GM18867 (cell line): ENCODE measurements at regions not wholly inside any gene's neighbourhood (a gene's known extent, or its start where the extent isn't known, plus 50 kb on each side); places are given as distances from the start of the nearest gene placed in this dataset.

Source experiments
- ATAC-seq: cut with Tn5 transposase; IDR thresholded peaks from one replicate; pipeline ENCODE4 v1.9.1; 2021; ENCODE audit warnings: mild to moderate bottlenecking, moderate library complexity; ENCODE audit not compliant: unreplicated experiment

DNA sequence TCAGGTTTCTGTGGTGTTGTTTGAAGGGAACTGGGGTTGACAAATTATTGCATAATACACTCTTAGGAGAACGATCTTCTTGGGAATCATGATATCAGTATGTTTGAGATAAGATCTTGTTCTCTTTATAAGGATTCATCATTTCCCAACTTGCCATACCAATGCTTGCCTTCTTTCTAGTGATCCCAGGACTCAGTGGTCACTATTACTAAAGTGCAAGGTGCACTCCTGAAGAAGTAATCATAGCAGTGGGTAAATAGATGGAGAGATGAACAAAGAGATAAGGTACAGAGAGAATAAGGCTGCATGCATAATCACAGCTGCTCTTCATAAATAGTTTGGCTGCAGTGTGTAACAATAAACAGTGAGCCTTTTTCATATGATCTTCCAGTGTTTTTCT is 404.0 kb downstream of the DOK5 start:
- no peak for ATAC-seq

DNA sequence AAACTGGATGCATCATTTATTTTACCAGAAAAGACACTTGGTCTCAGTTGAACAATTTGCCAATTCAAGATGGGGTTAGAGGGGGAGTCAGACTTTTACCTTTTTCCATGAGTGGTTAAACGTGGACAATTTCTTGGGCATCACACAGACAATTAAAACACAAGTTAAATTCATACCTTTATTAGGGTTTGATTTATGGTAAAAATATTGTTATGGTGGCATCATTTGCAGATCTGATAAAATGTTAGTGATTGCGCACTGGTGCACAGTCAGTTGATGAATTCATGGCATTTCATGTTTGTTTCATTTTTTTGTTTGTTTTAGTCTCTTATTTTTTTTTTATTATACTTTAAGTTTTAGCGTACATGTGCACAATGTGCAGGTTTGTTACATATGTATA is 399.9 kb downstream of the DOK5 start:
- no peak for ATAC-seq

DNA sequence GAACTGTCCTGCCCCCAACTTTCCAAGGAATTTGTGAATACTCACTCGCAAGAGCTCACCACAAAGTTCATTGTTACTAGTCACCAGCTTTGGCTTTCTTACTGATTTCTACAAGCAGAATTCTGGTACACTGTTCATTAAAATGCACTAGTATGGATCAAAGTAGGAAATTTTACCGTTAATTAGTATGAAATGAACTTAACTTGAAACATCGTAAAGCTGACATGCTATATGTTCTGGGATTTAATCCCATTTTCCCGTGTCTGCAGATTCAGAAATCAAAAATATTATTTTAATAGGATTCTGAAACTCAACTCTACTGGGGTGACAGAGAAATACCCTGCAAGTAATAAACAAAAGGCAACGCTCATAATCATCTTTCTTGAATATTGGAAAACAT is 399.3 kb downstream of the DOK5 start:
- ATAC-seq: no peak

DNA sequence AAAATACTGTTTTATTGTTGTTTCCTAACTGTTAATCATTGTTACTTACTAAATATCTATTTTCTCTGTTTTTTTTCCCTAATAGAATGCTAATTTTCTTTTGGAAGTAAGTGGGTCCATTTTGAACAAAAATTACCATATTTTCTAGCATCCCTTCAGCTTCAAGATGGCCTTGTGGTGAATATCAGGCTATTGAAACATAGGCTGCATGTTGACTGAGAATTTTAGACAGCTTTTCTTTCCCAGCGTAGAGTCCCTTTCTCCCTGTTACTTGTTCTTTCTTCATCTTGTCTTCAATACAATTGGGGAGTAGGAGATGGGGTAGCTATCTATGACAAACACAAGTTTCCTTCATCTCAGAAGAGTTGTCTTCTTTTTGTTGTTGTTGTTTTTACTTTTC is 397.0 kb downstream of the DOK5 start:
- no peak for ATAC-seq

DNA sequence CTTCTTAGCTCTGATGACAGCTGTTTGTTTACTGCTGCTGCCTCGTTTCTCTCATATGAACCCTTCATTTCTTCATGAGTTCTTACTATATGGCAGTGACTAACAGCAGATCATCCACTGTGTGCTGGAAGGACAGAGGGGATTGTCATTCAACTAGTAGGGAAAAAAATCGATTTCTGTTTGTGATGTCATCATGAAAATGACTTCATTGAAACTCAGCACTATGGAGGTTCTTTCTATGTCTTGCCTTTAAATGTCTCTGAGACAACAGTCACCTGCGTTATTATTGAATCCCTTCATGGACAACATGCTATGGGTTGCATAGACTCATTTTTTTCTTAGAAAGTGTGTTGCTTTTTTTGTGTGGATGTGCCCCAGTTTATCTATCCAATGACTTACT is 394.4 kb downstream of the DOK5 start:
- no peak for ATAC-seq

DNA sequence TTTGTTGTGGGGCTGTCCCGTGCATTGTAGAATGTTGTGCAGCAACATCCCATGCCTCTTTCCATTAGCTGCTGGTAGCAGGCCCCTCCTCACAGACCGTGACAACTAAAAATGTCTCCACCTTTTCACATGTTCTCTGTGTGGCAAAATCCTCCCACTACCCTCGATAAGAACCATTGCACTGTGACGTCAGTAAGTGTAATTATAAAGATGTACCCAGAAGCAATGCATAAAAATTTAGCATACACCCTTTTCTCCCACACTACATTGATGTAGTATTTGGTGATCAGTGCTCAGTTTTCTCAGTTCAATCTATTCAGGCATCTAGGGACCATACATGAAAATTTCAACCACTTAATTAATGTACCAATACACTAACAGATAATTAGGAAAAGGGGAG is 389.9 kb downstream of the DOK5 start:
- no peak for ATAC-seq

DNA sequence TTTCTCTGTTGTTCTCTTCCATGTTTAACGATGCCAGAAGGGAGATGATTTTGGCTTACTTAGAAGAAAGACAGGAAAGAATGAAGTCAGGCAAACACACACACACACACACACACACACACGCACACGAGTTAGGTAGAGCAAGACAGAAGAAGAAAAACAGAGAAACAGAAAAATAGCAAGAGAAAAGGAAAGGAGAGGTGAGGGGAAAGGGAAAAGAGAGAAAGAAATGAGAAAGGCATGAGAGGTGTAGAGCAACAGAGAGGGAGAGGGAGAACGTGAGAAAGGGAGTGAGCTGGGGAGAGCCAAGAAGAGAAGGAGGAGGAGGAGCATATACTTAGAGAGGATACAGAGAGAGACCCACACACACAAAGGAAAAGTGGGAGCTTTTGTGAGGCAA is 385.3 kb downstream of the DOK5 start:
- no peak for ATAC-seq

DNA sequence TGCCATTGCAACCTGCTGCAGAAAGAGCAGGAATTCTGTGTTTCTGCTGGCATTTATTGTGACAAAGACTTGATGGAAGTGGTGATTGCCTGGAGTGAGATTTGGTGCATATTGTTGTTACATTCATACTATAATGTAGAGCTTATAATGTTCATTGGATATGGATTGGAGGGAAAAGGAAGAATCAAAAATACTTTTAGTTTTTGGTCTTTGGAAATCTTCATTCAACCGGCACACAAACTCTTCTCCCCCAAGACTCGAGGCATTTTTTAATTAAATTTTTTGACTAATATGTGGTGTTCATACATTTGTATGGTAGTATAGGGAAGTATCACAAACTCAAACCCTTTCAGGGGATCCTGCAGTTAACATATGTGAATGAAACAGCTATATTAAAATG is 380.8 kb downstream of the DOK5 start:
- ATAC-seq: no peak

DNA sequence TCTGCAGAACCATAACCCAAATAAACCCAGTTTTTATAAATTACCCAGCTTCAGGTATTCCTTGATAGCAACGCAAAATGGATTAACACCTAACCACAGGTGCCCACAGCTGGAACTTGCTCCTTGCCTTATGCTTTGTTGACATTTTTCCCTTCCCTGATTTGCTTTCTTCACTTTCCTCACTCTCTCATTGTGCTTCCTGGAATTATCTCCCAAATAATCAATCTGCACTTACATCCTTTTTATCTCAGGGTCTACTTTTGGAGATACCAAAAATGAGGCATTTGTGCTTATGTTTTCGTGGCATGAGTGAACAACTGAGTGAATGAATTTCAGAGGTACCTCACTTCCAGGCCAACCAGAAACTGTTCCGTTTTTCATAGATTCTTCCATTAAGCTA is 374.3 kb downstream of the DOK5 start:
- ATAC-seq: no peak

DNA sequence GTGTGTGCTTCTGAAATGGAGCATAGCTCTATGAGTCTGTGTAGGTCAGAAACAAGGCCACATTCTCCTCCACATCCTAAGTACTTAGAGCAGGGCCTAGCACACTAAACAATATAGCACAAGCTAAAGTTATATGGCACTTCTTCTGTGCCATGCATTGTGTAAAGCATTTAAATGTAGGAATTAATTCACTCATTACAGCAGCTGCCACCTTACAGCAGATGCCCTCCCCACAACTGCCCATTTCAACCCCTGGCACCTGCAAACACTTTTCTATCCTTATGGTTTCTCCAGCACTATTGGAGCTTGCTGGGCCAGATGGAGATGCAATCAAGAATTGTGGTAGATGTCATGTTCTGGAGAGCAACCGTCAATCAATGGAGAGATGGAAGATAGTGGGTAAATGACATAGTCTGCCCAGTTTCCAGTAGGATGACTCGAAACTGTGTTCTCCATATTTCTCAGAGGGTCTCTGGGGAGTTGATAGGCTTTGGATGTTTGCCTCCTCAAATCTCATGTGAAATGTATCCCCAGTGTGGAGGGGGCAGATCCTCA is 373.7 kb downstream of the DOK5 start:
- ATAC-seq: no peak

DNA sequence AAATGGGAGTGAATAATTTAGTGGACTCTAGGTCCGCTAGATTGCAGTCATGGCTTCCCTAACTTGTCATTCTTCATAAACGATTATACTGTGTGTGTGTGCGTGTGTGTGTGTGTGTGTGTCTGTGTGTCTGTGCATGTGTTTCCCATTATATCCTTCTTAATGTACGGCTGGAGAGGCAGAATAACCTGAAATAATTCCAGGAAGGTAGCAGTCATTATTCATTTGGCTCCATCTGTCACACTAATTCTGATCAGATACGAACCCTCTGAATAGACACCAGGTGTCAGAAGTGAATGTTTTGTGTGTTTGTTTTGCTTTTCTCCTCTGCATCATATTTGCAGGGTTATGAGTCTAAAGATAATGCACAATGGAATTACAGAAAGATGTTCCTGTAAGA is 372.9 kb downstream of the DOK5 start:
- no peak for ATAC-seq

DNA sequence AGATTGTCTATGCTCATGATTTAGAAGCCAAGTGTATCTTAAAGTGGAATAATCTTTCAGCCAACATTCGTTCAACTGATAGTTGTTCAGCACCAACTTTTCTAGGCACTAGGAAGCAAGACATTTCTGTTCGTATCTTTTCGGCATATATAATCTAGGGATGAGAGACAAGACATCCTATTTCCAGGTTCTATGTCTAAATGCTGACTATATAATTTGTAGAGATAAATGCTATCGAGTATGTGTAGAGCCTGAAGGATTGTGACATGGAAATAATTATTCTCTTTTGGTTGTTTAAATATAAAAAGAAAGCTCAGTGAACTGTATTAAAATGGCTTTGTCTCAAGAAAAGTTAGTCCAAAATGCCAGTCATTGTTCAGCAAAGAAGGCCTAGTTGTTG is 371.6 kb downstream of the DOK5 start:
- no peak for ATAC-seq

DNA sequence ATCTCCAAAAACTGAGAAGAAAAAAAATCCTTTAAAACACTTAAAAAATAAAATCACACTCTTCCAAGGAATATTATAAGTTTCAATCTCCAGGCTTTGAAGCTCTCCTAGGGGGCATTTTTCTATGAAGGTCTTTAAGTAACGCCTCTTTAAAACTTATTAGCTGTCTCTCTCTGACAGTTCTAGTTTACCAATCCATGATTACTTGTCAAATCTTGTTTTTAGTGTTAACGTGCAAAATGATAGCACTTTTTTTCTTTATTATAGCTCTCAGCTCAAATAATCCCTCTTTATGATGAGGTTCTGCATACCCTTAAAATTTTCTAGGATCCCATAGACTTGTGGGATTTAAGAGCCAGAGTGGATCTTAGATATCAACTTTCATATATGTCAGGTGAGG is 369.0 kb downstream of the DOK5 start:
- ATAC-seq: no peak

DNA sequence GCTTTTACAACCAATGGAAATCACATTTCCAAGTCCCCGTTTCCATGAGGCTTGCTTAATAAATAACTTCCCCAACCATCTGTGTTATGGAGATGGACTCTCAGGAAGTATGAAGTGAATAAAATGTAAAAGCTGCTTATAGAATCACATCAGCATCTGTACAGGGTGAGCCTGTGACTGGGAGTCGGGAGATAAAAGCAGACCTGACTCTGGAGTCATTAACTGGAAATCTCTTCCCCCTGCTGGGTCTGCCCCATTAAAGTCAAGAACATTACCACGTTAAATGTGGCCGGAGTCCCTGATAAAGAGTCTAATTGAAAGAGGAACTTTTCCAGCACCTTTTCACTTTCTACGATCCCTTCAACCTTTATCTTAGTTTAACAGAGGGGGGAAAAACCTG is 368.5 kb downstream of the DOK5 start:
- ATAC-seq: no peak

DNA sequence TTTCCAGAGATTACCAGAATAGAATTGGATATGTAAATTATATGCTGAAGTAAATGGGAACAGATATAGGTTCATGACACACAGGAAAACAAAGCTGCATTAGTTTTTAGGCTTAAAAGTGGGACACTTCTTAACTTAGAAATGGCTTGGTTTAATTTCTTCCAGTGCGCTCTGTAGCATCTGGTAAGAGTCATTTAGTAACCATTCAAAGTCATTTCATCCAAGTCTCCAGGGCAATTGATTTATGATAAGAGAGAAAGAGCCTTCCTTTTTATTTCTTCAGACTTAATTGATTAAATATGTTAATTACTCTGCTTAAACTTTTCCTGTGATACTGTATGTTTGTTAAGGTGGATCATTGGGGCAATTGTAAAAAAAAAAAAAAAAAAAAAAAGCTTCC is 368.0 kb downstream of the DOK5 start:
- ATAC-seq: no peak

DNA sequence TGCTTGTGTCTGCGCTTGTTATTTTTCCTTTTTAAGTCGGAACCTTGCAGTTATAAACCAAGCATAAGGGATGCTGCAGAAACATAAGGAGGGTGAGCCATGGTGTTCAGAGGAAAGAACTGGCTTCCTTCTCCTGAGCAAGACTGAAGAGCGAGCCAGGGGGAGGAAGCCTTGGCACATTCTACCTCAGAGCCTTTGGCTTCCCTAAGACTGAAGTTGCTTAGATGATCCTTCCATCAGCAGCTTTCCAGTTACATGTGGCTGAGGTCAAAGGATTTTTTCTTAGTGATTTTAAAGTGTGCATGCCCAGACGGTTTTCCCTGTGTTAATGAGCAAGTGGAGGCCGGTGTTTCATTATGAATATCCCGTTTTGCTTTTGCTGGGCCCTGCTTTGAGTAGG is 363.8 kb downstream of the DOK5 start:
- ATAC-seq: no peak

DNA sequence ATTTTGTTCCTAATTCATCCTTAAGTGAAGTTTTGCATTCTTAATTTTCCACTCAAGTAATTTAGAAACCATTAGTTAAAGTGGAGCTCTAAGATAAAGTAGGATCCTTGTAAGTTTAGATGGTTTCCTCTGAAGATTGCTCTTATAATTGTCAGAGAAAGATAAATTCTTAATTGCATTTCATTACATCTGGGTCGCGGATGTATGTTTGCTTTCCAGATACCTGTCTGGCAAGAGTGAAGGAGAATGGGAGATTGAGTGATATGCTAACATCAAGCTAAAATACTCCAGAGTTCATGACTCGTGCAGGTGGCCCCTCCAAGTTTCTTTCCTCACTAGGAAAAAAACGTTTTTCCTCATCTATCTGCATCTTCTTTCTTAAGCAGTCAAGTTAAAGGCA is 361.8 kb downstream of the DOK5 start:
- no peak for ATAC-seq

DNA sequence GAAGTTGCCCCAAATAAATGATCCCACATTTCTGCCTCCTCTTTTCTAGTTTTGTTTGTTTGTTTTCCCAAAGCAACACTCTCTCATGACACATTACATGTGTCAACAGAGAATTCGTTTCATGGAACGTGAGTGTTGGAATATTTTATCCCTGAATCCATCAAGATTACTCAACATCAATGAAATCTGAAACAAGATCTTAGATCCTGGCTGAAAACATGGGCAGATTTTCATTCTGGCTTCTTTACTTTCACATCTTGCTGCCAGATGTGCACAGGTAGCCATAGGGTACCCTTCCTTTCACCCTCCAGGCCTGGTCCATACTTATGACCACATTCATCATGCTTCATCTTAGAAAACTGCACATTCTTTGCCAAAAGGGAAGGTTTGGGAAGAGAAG is 347.0 kb downstream of the DOK5 start:
- ATAC-seq: no peak

DNA sequence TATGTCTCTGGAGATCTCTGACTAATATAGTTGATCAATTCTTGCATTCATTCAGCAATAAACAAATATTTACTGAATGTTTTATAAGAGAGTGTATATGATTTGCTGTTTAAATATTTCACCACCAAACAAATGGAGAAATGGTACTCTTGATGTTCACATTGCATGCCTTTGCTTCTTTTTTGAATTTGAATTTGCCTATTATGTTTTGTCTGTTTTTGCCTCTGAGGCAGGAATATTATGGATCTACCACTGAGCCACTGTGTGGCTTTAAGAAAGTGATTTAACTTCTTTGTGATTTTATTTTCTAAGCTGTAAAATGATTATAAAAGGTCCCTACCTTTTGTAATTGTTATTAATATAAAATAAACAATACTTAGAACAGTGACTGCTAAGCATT is 345.0 kb downstream of the DOK5 start:
- ATAC-seq: no peak

DNA sequence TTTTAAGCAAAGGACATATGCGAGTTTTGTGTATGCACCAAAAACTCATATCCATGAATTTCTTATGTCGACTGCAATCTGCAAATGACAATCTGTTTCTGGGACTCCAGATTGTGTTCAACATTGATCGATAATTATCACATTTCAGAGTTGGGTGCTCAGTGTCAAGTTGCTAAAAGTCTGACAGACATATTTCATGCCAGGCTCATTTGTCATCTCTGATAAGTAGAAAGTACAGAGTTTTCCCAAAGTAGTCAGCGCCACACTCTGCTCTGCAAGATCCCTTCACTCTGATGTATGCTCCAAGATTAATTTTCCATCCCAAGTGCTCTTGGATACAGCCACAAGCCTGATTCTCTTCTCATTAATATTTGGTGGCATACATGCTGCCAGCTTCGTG is 331.1 kb downstream of the DOK5 start:
- ATAC-seq: no peak

DNA sequence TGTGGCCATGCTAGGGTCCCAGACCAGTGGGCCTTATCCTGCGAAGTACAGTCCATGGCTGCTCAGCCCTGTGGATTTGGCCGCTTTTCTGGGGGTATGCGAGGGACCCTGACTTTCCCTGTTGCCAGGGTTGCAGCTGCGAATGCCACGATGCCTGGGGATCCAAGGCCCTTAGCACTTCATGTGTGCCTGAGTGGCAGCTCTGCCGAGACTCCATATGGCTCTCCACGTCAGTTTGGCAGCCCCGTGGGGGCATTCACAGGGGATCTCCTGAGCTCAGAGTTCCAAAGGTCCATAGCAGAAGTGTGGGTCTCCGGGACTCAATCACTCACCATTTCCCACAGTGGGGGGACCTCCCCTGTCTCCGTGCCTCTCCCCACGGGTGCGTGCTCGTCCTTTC is 319.5 kb downstream of the DOK5 start:
- no peak for ATAC-seq

DNA sequence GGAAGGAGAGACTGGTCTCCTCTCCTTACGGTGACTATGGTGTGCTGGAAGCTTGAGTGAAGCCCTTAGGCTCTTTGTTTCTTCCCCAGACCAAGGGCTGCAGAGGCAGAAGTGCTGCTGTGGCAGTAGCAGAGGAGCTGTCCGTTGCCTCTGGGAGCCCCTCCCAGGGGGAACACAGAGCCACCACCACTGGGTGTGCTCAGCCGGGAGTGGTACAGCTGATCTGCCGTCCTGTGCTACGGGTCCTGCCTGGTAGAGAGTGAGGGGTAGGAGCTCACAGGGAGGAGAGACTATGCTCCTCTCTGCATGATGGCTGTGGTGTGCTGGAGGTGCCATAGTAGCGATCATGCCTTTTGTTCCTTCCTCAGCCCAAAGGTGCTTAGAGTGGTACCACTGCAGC is 318.7 kb downstream of the DOK5 start:
- ATAC-seq: no peak

DNA sequence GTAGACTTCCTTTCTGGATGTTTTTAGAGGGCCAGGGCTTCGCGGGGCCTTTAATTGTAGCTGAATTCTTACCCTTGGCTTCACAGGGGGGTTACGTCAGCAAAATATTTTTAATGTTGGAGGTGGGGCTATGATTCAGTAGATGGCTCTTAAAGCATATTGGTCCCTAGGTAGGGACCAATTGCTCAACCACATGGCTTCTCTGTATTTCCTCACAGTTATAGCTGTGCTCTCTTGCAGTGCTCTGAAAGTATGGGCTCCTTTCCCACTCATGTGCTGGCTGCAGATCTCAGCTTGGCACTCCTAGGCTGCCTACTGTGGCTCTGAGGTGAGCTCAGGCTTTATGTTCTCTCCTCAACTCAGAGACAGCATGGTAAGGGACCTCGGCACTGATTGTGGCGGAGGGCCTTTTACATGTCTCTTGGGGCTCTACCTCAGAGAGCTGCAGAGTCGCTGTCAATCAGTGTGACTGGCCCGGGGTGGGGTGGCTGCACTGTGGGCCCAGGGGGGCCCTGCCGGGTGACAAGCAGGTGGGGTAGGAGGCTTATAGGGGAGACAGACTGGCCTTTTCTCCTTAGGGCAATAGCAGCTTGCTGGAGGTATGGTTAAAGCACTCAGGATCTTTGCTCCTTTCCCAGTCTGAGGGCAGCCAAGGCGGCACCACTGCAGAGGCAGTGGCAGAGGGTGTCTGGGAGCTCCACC is 318.0 kb downstream of the DOK5 start:
- no peak for ATAC-seq
